Panc1 (cell line): ENCODE measurements at regions not wholly inside any gene's neighbourhood (a gene's known extent, or its start where the extent isn't known, plus 50 kb on each side); places are given as distances from the start of the nearest gene placed in this dataset.

ENCODE experiments used
- POLR2AphosphoS5 ChIP-seq: IDR thresholded peaks from 2 replicates; pipeline ENCODE4 v1.6.1; 2012; ENCODE audit warnings: mild to moderate bottlenecking, low read depth, low read length, moderate library complexity
- TF ChIP-seq, protein P1 (sequence below): fragments of 450-650 bp; IDR thresholded peaks from 2 replicates; pipeline ENCODE4 v1.5.1; 2017; ENCODE audit warnings: mild to moderate bottlenecking

DNA sequence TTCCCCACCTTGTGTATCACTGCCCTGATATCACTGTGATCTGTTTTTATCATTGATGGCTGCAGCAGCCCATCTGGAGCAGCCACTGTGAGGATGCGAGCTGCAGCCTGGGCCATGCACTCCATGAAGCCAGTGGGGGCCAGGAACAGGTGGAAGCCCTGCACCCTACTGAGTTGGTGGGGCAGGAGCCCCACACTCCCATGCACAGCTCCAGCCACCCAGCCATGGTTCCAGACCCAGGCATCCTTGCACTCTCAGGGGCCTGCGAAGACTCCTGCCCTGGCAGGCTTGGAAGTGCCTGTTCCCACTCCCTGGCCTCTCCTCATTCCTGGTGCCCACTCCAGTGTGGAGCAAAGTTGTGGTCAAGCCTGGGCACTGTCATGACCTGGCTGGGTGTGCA is 424.0 kb upstream of the FZD8 start:
- no peak for TF ChIP-seq POLR2AphosphoS5
- TF ChIP-seq, protein P1, sequence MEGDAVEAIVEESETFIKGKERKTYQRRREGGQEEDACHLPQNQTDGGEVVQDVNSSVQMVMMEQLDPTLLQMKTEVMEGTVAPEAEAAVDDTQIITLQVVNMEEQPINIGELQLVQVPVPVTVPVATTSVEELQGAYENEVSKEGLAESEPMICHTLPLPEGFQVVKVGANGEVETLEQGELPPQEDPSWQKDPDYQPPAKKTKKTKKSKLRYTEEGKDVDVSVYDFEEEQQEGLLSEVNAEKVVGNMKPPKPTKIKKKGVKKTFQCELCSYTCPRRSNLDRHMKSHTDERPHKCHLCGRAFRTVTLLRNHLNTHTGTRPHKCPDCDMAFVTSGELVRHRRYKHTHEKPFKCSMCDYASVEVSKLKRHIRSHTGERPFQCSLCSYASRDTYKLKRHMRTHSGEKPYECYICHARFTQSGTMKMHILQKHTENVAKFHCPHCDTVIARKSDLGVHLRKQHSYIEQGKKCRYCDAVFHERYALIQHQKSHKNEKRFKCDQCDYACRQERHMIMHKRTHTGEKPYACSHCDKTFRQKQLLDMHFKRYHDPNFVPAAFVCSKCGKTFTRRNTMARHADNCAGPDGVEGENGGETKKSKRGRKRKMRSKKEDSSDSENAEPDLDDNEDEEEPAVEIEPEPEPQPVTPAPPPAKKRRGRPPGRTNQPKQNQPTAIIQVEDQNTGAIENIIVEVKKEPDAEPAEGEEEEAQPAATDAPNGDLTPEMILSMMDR: no peak
